Osteoblast (primary cell): ENCODE measurements at regions not wholly inside any gene's neighbourhood (a gene's known extent, or its start where the extent isn't known, plus 50 kb on each side); places are given as distances from the start of the nearest gene placed in this dataset.

ENCODE experiments used
- DNase-seq: peaks from one replicate; pipeline ENCODE4 v3.0.0; 2011; ENCODE audit warnings: low spot score, mixed read lengths; ENCODE audit not compliant: insufficient read length; ENCODE audit errors: missing footprints
- H2AFZ ChIP-seq: 2 replicates; pipeline ENCODE4 v1.6.0; 2011; ENCODE audit warnings: mild to moderate bottlenecking, low read length
- H3K27ac ChIP-seq: 2 replicates; pipeline ENCODE4 v1.5.1; 2011; ENCODE audit warnings: mild to moderate bottlenecking, low read depth, low read length, moderate library complexity
- H3K27me3 ChIP-seq: 2 replicates; pipeline ENCODE4 v1.6.0; 2012; ENCODE audit warnings: mild to moderate bottlenecking, control low read depth, inconsistent platforms, low read length, moderate library complexity; ENCODE audit not compliant: insufficient read depth
- H3K36me3 ChIP-seq: 2 replicates; pipeline ENCODE4 v1.5.1; 2011; ENCODE audit warnings: mild to moderate bottlenecking, low read length, control low read depth, moderate library complexity; ENCODE audit not compliant: insufficient read depth
- H3K4me1 ChIP-seq: 2 replicates; pipeline ENCODE4 v1.5.1; 2011; ENCODE audit warnings: mild to moderate bottlenecking, low read length, control low read depth, moderate library complexity; ENCODE audit not compliant: insufficient read depth
- H3K4me2 ChIP-seq: 2 replicates; pipeline ENCODE4 v1.6.0; 2011; ENCODE audit warnings: mild to moderate bottlenecking, low read length; ENCODE audit not compliant: insufficient read depth
- H3K4me3 ChIP-seq: fragments of 200-600 bp; sonication (generic); 3 replicates; pipeline ENCODE4 v1.5.1; 2012; ENCODE audit warnings: mild to moderate bottlenecking, low read length, inconsistent platforms; ENCODE audit not compliant: insufficient read depth
- H3K79me2 ChIP-seq: 2 replicates; pipeline ENCODE4 v1.6.0; 2012; ENCODE audit warnings: mild to moderate bottlenecking, low read length, control low read depth, inconsistent platforms; ENCODE audit not compliant: insufficient read depth
- H3K9me3 ChIP-seq: 2 replicates; pipeline ENCODE4 v1.5.1; 2011; ENCODE audit warnings: low read depth, low read length, control low read depth
- H4K20me1 ChIP-seq: 2 replicates; pipeline ENCODE4 v1.6.0; 2012; ENCODE audit warnings: mild to moderate bottlenecking, low read length, control low read depth; ENCODE audit not compliant: insufficient read depth
- TF ChIP-seq, protein P1 (sequence below): IDR thresholded peaks from 2 replicates; pipeline ENCODE4 v1.5.1; 2011; ENCODE audit warnings: mild to moderate bottlenecking, low read depth, low read length, moderate library complexity; ENCODE audit errors: extremely low read depth

DNA sequence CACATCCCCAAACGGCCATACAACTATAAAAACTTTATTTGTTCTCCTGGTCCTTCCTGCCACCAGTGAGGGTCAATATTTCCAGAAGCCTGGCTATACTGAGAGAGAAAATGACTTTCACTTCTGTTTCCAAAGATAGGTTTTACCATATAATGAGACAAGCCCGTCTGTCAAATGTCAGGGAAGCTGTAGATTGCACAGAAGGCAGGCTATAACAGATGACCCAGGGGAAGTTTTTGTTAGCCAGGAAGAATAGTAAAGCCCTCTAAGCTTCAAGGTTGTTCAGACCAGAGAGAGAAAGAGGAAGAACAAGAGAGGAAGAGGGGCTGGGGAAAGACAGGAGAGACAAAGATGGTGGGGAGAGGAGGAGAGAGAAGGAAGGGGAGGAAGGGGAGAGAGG is 217.5 kb downstream of the GBA3 start:
- no peaks in the 10 kb centered on the region for H3K9me3 ChIP-seq
- no peak overlapping the region for H3K27ac ChIP-seq
- no peak overlapping the region for H3K4me2 ChIP-seq
- DNase-seq = no peak
- H3K36me3 ChIP-seq = no peaks in the 10 kb centered on the region
- H3K79me2 ChIP-seq = no peaks in the 10 kb centered on the region
- no peak overlapping the region for H3K4me3 ChIP-seq
- no peaks in the 10 kb centered on the region for H3K27me3 ChIP-seq
- H4K20me1 ChIP-seq = no peaks in the 10 kb centered on the region
- TF ChIP-seq, protein P1, sequence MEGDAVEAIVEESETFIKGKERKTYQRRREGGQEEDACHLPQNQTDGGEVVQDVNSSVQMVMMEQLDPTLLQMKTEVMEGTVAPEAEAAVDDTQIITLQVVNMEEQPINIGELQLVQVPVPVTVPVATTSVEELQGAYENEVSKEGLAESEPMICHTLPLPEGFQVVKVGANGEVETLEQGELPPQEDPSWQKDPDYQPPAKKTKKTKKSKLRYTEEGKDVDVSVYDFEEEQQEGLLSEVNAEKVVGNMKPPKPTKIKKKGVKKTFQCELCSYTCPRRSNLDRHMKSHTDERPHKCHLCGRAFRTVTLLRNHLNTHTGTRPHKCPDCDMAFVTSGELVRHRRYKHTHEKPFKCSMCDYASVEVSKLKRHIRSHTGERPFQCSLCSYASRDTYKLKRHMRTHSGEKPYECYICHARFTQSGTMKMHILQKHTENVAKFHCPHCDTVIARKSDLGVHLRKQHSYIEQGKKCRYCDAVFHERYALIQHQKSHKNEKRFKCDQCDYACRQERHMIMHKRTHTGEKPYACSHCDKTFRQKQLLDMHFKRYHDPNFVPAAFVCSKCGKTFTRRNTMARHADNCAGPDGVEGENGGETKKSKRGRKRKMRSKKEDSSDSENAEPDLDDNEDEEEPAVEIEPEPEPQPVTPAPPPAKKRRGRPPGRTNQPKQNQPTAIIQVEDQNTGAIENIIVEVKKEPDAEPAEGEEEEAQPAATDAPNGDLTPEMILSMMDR = no peak
- no peaks in the 10 kb centered on the region for H3K4me1 ChIP-seq
- H2AFZ ChIP-seq = no peak overlapping the region

DNA sequence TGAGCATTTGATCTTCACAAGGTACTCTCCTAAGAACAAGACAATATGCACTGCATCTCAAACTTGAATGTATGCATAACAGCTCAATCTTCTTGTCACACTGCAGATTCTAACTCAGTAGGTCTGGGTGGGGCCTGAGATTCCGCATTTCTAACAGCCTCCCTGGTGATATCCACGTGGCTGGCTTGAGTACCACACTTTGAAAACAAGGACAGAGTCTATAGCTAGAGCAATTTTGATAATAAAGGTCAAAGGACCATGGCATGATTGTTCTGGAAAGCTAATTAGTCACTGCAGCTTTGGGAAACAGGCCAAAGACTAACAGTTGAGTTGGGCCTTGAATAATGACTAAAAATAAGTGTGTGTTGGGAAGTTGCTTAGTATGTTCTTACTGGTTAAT is 213.3 kb downstream of the GBA3 start:
- no peaks in the 10 kb centered on the region for H3K4me1 ChIP-seq
- H3K27ac ChIP-seq = no peak overlapping the region
- no peaks in the 10 kb centered on the region for H3K9me3 ChIP-seq
- H3K4me3 ChIP-seq = no peak overlapping the region
- no peaks in the 10 kb centered on the region for H3K36me3 ChIP-seq
- TF ChIP-seq, protein P1 = no peak
- no peak for DNase-seq
- no peak overlapping the region for H2AFZ ChIP-seq
- no peaks in the 10 kb centered on the region for H3K79me2 ChIP-seq
- H3K4me2 ChIP-seq = no peak overlapping the region
- no peaks in the 10 kb centered on the region for H3K27me3 ChIP-seq
- no peaks in the 10 kb centered on the region for H4K20me1 ChIP-seq

DNA sequence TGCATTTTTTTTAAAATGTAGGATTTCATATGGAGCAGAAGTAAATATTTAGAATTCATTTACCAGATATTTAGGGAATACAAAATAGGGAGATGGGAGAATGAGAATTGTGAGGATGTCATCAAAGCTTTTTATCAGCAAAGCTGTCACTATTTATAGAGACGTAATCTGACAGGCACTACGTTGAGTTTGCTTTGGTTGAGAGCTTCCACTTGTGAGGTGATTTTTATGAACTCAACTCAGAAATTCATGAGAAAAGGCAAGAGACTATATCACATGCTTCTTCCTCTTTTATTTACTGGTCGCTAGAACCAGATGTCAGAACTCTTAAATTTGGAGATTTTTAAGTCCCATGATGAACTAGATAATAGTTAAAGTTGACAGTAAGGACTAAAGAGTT is 211.2 kb downstream of the GBA3 start:
- TF ChIP-seq, protein P1 = no peak
- Histone ChIP-seq H3K4me3 (no peak overlapping the region), H3K9me3 (no peaks in the 10 kb centered on the region), H3K4me2 (no peak overlapping the region), H4K20me1 (no peaks in the 10 kb centered on the region), H3K27ac (no peak overlapping the region), H3K27me3 (no peaks in the 10 kb centered on the region), H3K79me2 (no peaks in the 10 kb centered on the region), H2AFZ (no peak overlapping the region), H3K4me1 (no peaks in the 10 kb centered on the region), H3K36me3 (no peaks in the 10 kb centered on the region)
- DNase-seq = no peak

DNA sequence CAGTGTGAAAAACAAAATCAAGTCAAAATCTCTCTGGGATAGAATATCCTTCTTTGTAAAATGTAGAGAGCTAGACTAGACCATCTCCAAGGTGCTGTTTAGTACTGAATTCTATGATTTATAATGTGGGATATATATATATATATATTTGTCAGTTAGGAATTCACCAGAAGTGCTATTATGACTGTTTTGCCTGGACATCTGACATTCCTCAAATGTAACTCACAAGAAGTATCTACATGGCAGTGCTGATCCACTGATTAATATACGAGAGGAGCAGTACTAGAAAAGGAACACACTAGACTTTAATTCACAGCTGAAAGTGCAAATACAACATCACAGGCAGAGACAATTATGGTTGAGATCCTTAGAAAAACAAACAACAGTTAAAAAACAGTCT is 208.9 kb downstream of the GBA3 start:
- no peak for DNase-seq
- no peak overlapping the region for H3K27ac ChIP-seq

More for the DNA sequence above, 208.9 kb downstream of the GBA3 start:
- peak overlapping the region; percentile 27 for H3K4me2 ChIP-seq
- H3K4me1 ChIP-seq = no peaks in the 10 kb centered on the region
- no peak overlapping the region for H2AFZ ChIP-seq
- H3K4me3 ChIP-seq = no peak overlapping the region
- H3K79me2 ChIP-seq = no peaks in the 10 kb centered on the region
- no peaks in the 10 kb centered on the region for H3K9me3 ChIP-seq
- TF ChIP-seq, protein P1 = no peak
- H3K27me3 ChIP-seq = no peaks in the 10 kb centered on the region
- no peaks in the 10 kb centered on the region for H3K36me3 ChIP-seq
- no peaks in the 10 kb centered on the region for H4K20me1 ChIP-seq
